GM10266 (cell line): ENCODE measurements at regions not wholly inside any gene's neighbourhood (a gene's known extent, or its start where the extent isn't known, plus 50 kb on each side); places are given as distances from the start of the nearest gene placed in this dataset.
"Not testable (repeated sequence)": the region's sequence is repeated elsewhere in the genome, so short reads cannot be mapped to it uniquely, and the experiment has no call there.

Experiments
- DNase-seq: peaks from one replicate; pipeline ENCODE4 v3.0.0; 2012; ENCODE audit errors: extremely low spot score
- TF ChIP-seq, protein P1 (sequence below): IDR thresholded peaks from 2 replicates; pipeline ENCODE4 v1.5.1; 2012; ENCODE audit warnings: mild to moderate bottlenecking, low read depth; ENCODE audit not compliant: control insufficient read depth, insufficient read depth; ENCODE audit errors: missing control alignments

DNA sequence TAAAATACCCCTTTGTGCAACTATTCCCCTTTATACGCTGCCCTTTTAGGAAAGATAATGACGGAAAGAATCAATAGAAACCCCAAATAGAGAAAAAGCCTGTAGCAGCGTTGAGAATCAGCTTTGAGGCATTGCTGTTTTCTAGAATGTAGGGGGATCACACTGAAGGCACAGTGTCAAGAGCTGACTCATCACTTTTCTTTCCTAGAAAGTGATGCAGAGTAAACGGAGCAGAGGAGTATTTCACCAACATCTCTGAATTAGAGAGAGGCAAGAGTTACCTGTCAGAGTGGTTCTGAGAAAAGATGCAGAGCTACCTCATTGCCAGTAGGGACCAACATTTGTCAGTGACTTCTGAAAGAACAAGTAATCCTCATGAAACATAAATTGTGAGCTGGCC, 269.8 kb upstream of the TMC3 start:
- no peak for DNase-seq
- TF ChIP-seq, protein P1, sequence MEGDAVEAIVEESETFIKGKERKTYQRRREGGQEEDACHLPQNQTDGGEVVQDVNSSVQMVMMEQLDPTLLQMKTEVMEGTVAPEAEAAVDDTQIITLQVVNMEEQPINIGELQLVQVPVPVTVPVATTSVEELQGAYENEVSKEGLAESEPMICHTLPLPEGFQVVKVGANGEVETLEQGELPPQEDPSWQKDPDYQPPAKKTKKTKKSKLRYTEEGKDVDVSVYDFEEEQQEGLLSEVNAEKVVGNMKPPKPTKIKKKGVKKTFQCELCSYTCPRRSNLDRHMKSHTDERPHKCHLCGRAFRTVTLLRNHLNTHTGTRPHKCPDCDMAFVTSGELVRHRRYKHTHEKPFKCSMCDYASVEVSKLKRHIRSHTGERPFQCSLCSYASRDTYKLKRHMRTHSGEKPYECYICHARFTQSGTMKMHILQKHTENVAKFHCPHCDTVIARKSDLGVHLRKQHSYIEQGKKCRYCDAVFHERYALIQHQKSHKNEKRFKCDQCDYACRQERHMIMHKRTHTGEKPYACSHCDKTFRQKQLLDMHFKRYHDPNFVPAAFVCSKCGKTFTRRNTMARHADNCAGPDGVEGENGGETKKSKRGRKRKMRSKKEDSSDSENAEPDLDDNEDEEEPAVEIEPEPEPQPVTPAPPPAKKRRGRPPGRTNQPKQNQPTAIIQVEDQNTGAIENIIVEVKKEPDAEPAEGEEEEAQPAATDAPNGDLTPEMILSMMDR = no peak

DNA sequence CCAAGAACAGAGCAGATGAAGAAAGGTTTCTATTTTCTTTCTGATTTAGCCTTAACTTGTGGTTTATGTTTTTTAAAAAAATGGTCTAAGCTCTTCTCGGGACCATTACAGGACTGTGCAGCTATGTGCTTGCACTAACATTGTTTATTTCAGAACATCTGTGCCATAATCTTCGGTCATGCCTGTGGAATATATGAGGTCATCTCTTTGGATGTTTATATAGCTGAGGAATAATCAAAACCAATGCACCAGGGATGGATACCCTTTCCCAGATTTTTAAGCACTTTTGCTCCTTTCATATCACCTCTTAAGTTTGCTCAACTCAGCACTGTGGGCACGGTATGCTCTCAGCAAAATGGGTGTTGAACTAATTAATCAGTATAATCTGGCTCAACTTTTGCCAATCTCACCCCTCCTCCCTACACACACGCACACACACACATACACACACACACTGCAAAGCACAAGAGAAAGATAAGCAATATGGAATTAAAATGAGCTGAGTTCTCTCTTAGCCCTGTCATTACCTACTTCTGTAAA, 268.5 kb upstream of the TMC3 start:
- no peak for DNase-seq
- TF ChIP-seq, protein P1 = no peak

DNA sequence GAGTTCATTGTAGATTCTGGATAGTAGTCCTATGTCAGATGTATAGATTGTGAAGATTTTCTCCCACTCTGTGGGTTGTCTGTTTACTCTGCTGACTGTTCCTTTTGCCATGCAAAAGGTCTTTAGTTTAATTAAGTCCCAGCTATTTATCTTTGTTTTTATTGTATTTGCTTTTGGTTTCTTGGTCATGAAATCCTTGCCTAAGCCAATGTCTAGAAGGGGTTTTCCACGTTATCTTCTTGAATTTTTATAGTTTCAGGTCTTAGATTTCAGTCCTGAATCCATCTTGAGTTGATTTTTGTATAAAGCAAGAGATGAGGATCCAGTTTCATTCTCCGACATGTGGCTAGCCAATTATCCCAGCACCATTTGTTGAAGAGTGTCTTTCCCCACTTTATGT, 262.1 kb upstream of the TMC3 start:
- DNase-seq = not testable (repeated sequence)

DNA sequence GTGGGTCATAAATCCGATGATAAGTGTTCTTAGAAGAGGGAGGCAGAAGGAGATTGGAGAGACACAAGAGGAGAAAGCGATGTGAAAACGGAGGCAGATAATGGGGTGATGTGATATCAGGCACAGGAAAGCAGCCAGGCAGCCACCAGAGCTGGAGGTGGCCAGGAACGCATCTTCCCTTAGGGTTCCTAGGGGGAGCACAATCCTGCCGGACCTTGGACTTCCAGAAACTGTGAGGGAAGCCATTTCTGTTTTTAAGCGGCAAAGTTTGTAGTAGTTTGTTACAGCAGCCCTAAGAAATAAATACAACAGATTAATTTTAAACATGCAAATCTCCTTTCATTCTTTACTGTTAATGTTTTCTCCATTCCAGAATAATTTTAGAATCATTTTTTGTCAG, 259.9 kb upstream of the TMC3 start:
- no peak for DNase-seq
- TF ChIP-seq, protein P1 = no peak

DNA sequence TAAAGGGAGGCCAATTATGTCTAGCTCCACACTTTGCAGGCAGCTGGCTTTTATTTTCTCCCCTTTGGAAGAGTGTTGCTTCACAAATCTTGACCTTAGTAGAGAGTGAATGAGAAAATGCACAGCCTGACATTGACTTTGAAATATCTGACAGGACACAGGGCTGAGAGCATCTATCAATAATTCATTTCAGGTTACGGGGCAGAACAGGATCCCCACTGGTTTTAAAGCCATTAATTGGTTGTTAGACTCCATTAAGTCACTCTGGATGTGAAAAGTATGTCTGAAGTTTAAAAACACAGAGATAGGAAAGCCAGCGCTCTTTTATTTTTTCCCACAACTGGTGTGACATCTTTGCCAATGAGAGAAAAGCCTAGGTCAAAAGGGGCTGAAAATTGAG, 251.9 kb upstream of the TMC3 start:
- no peak for DNase-seq
- TF ChIP-seq, protein P1 = no peak

DNA sequence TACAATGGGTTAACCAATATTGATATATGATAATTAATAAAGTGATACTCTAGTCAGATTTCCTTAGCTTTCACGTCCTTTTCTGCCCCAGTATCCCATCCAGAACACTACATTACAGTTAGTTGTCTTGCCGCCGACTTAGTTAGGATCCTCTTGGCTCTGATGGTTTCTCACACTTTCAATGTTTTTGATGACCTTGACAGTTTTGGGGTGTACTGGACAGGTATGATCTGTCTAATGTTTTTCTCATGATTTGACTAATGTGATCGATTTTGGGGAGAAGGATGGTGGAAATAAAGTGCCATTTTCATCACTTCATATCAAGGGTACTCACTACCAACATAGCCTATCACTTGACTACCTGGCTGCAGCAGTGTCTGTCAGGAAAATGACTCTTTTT, 245.0 kb upstream of the TMC3 start:
- TF ChIP-seq, protein P1 = no peak
- DNase-seq = no peak

DNA sequence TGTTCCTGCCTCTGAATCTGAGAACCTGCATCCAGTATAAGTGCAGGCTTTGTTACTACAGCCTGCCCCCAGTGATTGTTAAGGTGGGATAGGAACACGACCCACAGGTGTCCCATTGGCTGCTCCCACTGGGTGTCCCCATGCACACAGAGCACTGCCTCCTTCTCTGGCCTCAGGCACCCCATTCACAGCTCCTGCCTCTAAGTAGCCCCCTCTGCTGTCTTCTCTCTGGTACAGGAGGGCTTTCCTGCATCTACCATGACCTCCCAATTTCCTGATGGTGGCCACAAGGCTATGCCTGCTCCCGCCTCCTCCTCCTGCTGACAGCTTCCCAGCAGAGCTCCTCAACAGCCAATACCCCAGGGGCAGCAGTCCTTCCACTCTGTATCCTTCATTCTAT, 238.6 kb upstream of the TMC3 start:
- TF ChIP-seq, protein P1 = no peak
- DNase-seq = no peak

DNA sequence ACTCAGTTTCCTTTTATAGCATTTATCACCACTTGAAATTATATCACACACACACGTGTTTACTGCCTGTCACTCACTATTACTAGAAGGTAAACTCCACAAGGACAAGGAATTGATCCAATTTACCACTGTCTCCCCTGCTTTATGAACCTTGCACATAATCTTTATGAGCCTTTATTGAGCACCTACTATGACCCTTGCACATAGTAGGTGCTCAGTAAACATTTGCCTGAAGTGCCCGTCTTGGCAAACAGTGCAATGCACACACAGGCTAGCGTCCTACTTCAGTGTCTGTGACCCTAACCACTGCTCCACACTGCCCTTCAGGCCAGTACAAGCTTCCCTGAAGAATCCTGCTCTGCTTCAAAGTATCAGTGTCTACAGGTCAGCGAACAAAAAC, 237.7 kb upstream of the TMC3 start:
- no peak for DNase-seq
- TF ChIP-seq, protein P1 = no peak
